Esophagus muscularis mucosa (tissue), 4 donors: ENCODE measurements at regions not wholly inside any gene's neighbourhood (a gene's known extent, or its start where the extent isn't known, plus 50 kb on each side); places are given as distances from the start of the nearest gene placed in this dataset.

Experiments used
- EP300 ChIP-seq: sonication (generic); formaldehyde crosslinking; IDR thresholded peaks from one replicate; pipeline ENCODE4 v1.6.1; 2017; ENCODE audit warnings: antibody characterized with exemption
- POLR2A ChIP-seq: fragments of 450-650 bp; IDR thresholded peaks from one replicate; pipeline ENCODE4 v1.6.1; 2017; ENCODE audit warnings: antibody characterized with exemption, moderate library complexity, mild to moderate bottlenecking, low read depth
- POLR2AphosphoS5 ChIP-seq, 2 donors: sonication (generic); formaldehyde crosslinking; IDR thresholded peaks; one replicate each; pipeline ENCODE4 v1.6.1; 2017; ENCODE audit warnings: antibody characterized with exemption in 2 of 2
- TF ChIP-seq, protein P1 (sequence below), 3 experiments: fragments of 200-600 bp in 2 of 3; fragments of 450-650 bp in 1 of 3; sonication (generic) in 2 of 3; IDR thresholded peaks; one replicate each; pipeline ENCODE4 v1.5.1; 2017 to 2019; ENCODE audit warnings: antibody characterized with exemption in 3 of 3, mild to moderate bottlenecking in 2 of 3, moderate library complexity in 1 of 3

DNA sequence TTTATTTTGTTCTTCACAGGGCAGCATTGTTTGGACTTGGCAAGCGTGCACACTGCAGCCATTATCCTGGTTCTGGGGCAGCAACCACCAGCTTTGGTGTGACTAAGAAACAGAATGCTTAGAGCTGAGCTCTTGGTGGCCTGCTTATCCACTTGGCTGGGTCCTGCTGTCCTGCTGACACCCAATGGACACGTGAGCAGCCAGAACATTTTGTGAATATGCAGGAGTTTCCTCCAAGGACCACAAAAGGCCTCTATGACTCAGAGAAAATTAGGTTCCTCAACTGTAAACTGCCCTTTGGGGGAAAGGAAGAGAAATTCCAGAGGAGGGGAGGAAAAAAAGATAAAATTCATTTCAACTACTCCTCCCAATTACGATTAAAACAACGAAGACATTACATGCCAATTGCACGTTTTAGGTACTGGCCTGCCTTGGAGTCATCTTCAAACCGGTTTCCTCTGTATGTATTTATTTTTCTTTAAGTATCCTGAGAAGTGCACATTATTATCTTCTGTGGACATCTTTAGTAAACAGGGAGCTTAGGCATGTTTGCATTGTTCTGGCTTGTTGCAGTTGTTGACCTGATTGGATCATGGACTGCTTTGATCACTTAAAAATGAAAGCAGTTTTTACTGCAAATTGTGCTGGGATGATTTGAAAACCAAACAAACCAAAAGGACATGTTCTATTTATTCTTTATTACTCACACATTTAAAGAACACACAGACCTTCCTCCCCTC, 82.3 kb upstream of the TLE4 start:
- TF ChIP-seq POLR2AphosphoS5 (IDR thresholded peaks at IDR 0.05) (no peak), POLR2A (no peak), EP300 (no peak)
- TF ChIP-seq, protein P1, sequence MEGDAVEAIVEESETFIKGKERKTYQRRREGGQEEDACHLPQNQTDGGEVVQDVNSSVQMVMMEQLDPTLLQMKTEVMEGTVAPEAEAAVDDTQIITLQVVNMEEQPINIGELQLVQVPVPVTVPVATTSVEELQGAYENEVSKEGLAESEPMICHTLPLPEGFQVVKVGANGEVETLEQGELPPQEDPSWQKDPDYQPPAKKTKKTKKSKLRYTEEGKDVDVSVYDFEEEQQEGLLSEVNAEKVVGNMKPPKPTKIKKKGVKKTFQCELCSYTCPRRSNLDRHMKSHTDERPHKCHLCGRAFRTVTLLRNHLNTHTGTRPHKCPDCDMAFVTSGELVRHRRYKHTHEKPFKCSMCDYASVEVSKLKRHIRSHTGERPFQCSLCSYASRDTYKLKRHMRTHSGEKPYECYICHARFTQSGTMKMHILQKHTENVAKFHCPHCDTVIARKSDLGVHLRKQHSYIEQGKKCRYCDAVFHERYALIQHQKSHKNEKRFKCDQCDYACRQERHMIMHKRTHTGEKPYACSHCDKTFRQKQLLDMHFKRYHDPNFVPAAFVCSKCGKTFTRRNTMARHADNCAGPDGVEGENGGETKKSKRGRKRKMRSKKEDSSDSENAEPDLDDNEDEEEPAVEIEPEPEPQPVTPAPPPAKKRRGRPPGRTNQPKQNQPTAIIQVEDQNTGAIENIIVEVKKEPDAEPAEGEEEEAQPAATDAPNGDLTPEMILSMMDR (IDR thresholded peaks at IDR 0.05) = no peak
